ENCODE measurements at regions not wholly inside any gene's neighbourhood (a gene's known extent, or its start where the extent isn't known, plus 50 kb on each side); places are given as distances from the start of the nearest gene placed in this dataset.

DNA sequence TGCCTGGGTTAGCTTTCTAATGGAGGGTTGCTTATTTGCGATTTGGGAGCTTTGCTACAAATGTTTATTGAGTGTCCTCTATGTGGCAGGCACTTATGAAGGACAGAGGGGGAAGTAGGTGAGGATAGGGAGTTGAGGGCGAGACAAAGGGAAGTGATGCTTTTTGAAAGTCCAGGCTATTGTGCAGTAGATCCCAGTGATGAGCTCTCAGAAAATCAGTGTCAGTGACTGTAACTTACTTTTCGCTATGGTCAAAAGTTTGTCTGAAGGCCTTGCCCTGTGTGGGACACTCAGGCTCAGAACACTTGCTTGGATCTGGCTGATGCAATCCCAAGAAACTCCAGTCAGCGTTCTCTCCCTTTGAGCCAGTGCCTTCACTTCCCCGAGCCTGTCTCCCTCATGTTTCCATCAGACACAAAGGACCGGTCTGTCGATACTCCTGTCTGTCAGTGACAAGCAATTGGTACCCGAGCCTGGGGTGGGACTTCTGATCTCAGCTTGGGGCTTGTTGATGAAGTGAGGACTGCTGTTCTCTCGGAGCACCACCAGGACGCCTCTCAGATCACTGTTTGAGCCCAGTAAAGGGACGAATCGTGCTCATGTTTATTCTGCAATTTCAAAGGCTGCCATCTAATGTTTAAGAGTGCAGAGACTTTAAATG, 63.1 kb upstream of the SORCS3 start:
- no peak for TF ChIP-seq EZH2 (IDR thresholded peaks at IDR 0.05; ENCODE audit: borderline replicate concordance, low read depth, low read length, severe bottlenecking)
- TF ChIP-seq CTCF (IDR thresholded peaks at IDR 0.05; ENCODE audit: borderline replicate concordance, extremely low read depth, low read length, poor library complexity, severe bottlenecking), result no peak
- H3K9ac ChIP-seq (ENCODE audit: low read depth, low read length), result no peak overlapping the region
- no peaks in the 10 kb centered on the region for H3K4me1 ChIP-seq (ENCODE audit: insufficient read depth, low read length)
- H3K27ac ChIP-seq (ENCODE audit: low read length), result no peak overlapping the region
- no peaks in the 10 kb centered on the region for H3K36me3 ChIP-seq (ENCODE audit: insufficient read depth, low read length)
- no peak for ATAC-seq (ENCODE audit: insufficient read depth, low read depth)
- H3K79me2 ChIP-seq (ENCODE audit: insufficient read depth, low read length), result no peaks in the 10 kb centered on the region
- no peak overlapping the region for H3K4me3 ChIP-seq (ENCODE audit: low read depth in 1 of 2, low read length in 2 of 2)
- no peak overlapping the region for H3K4me2 ChIP-seq (ENCODE audit: insufficient read depth, low read length)
- H3K27me3 ChIP-seq (ENCODE audit: insufficient read depth, low read length, poor library complexity), result peaks cover 5% of the 10 kb centered on the region
- DNase-seq, result no peak
- no peaks in the 10 kb centered on the region for H3K9me3 ChIP-seq (ENCODE audit: insufficient read depth, low read length, severe bottlenecking)
- peaks cover 2% of the 10 kb centered on the region; the same call in 1 of the 2 replicates for H4K20me1 ChIP-seq (ENCODE audit: insufficient read depth, low read length)
- no peak overlapping the region for H2AFZ ChIP-seq (ENCODE audit: low read depth, low read length)

DNA sequence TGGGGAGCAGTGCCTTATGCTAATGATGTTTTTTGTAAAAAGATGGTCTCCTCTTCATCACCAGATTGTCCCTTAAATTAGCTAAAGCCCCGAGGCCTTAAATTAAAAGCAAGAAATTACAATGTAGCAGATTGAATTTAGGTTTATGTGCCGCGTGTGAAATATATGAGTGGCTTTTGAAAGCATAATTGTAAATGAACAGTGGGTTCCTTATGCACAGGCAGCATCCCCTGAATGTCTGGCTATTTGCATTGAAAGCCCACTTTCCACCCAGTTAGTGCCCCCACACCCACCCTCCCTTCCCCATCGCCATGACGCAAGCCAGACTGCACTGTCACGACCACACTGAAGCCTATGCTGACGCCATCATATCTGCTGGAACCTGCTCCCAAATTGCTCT, 62.4 kb upstream of the SORCS3 start:
- Histone ChIP-seq H3K27me3 (ENCODE audit: insufficient read depth, low read length, poor library complexity) (peaks cover 6% of the 10 kb centered on the region), H3K27ac (ENCODE audit: low read length) (no peak overlapping the region), H3K9ac (ENCODE audit: low read depth, low read length) (no peak overlapping the region), H3K4me3 (ENCODE audit: low read depth in 1 of 2, low read length in 2 of 2) (no peak overlapping the region), H3K79me2 (ENCODE audit: insufficient read depth, low read length) (no peaks in the 10 kb centered on the region), H4K20me1 (ENCODE audit: insufficient read depth, low read length) (peaks cover 2% of the 10 kb centered on the region; the same call in 1 of the 2 replicates), H3K9me3 (ENCODE audit: insufficient read depth, low read length, severe bottlenecking) (no peaks in the 10 kb centered on the region), H3K36me3 (ENCODE audit: insufficient read depth, low read length) (no peaks in the 10 kb centered on the region), H3K4me2 (ENCODE audit: insufficient read depth, low read length) (no peak overlapping the region), H3K4me1 (ENCODE audit: insufficient read depth, low read length) (no peaks in the 10 kb centered on the region), H2AFZ (ENCODE audit: low read depth, low read length) (no peak overlapping the region; the same call in 1 of the 2 replicates)
- no peak for TF ChIP-seq CTCF (IDR thresholded peaks at IDR 0.05; ENCODE audit: borderline replicate concordance, extremely low read depth, low read length, poor library complexity, severe bottlenecking)
- no peak for TF ChIP-seq EZH2 (IDR thresholded peaks at IDR 0.05; ENCODE audit: borderline replicate concordance, low read depth, low read length, severe bottlenecking)
- no peak for ATAC-seq (ENCODE audit: insufficient read depth, low read depth)
- DNase-seq, result no peak

DNA sequence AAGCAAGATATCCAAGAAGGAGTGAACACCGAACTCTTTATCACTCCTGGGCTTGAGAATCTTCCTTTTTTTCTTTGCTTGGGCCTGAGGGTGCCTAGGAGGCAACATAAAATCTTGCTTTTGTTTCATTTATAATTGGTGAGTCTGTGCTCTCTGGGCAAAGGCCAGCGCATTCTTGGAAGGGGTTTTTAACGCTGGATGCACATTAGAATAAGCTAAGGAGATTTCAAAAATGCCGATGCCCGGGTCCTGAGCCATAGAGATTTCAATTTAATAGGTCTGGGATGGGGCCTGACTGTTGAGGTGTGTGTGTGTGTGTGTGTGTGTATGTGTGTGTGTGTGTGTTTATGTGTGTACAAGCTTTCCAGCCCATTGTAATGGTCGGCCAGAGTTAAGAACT, 62.0 kb upstream of the SORCS3 start:
- H3K4me3 ChIP-seq (ENCODE audit: low read depth in 1 of 2, low read length in 2 of 2), result no peak overlapping the region
- no peak overlapping the region for H3K9ac ChIP-seq (ENCODE audit: low read depth, low read length)
- no peaks in the 10 kb centered on the region for H3K79me2 ChIP-seq (ENCODE audit: insufficient read depth, low read length)
- no peak for DNase-seq
- H4K20me1 ChIP-seq (ENCODE audit: insufficient read depth, low read length), result peaks cover 2% of the 10 kb centered on the region; the same call in 1 of the 2 replicates
- peaks cover 6% of the 10 kb centered on the region for H3K27me3 ChIP-seq (ENCODE audit: insufficient read depth, low read length, poor library complexity)
- TF ChIP-seq CTCF (IDR thresholded peaks at IDR 0.05; ENCODE audit: borderline replicate concordance, extremely low read depth, low read length, poor library complexity, severe bottlenecking), result no peak
- TF ChIP-seq EZH2 (IDR thresholded peaks at IDR 0.05; ENCODE audit: borderline replicate concordance, low read depth, low read length, severe bottlenecking), result no peak
- H3K9me3 ChIP-seq (ENCODE audit: insufficient read depth, low read length, severe bottlenecking), result no peaks in the 10 kb centered on the region
- ATAC-seq (ENCODE audit: insufficient read depth, low read depth), result no peak
- H3K4me2 ChIP-seq (ENCODE audit: insufficient read depth, low read length), result no peak overlapping the region
- no peaks in the 10 kb centered on the region for H3K36me3 ChIP-seq (ENCODE audit: insufficient read depth, low read length)
- H3K27ac ChIP-seq (ENCODE audit: low read length), result no peak overlapping the region
- H2AFZ ChIP-seq (ENCODE audit: low read depth, low read length), result no peak overlapping the region; the same call in 1 of the 2 replicates
- no peaks in the 10 kb centered on the region for H3K4me1 ChIP-seq (ENCODE audit: insufficient read depth, low read length)
